CD14-positive monocyte (primary cell): ENCODE measurements at regions not wholly inside any gene's neighbourhood (a gene's known extent, or its start where the extent isn't known, plus 50 kb on each side); places are given as distances from the start of the nearest gene placed in this dataset.

ENCODE experiments used
- DNase-seq, 3 donors: peaks; one replicate each; pipeline ENCODE4 v3.0.0-alpha.2; 2011 to 2022
- H2AFZ ChIP-seq: 2 replicates; pipeline ENCODE4 v1.6.0; 2012; ENCODE audit warnings: mild to moderate bottlenecking, low read depth, low read length, inconsistent platforms; ENCODE audit not compliant: insufficient read depth, poor library complexity, severe bottlenecking
- H3K27ac ChIP-seq, 2 donors: 1 replicate in 1 of 2; 2 replicates in 1 of 2; pipeline ENCODE4 v1.5.1; 2012 to 2013; ENCODE audit warnings: low read length in 2 of 2, control low read depth in 1 of 2, inconsistent platforms in 1 of 2, low read depth in 1 of 2, mild to moderate bottlenecking in 1 of 2
- H3K27me3 ChIP-seq, 2 donors: one replicate each; pipeline versions ENCODE4 v1.6.0 to v1.6.1; 2011 to 2013; ENCODE audit warnings: low read length in 2 of 2; ENCODE audit not compliant: control insufficient read depth in 2 of 2, insufficient read depth in 2 of 2
- H3K36me3 ChIP-seq, 2 donors: replicated peaks in 1 of 2; 1 replicate in 1 of 2; 2 replicates in 1 of 2; pipeline versions ENCODE4 v1.5.1 to v1.6.1; 2012 to 2013; ENCODE audit warnings: low read length in 2 of 2, control low read depth in 1 of 2, inconsistent platforms in 1 of 2, mild to moderate bottlenecking in 1 of 2; ENCODE audit not compliant: insufficient read depth in 2 of 2, control insufficient read depth in 1 of 2
- H3K4me1 ChIP-seq, 2 donors: 1 replicate in 1 of 2; 2 replicates in 1 of 2; pipeline versions ENCODE4 v1.5.1 to v1.6.1; 2012 to 2013; ENCODE audit warnings: low read length in 2 of 2, control low read depth in 1 of 2, inconsistent platforms in 1 of 2, mild to moderate bottlenecking in 1 of 2, moderate library complexity in 1 of 2; ENCODE audit not compliant: insufficient read depth in 2 of 2, control insufficient read depth in 1 of 2
- H3K4me2 ChIP-seq: replicated peaks from 2 replicates; pipeline ENCODE3; 2012; ENCODE audit warnings: low read length, moderate library complexity, mild to moderate bottlenecking; ENCODE audit not compliant: poor library complexity, severe bottlenecking; ENCODE audit errors: extremely low read depth
- H3K4me3 ChIP-seq, 3 experiments: fragments of 200-600 bp in 1 of 3; sonication (generic) in 1 of 3; replicated peaks in 1 of 3; 1 replicate in 2 of 3; 2 replicates in 1 of 3; pipeline ENCODE4 v1.5.1; 2011 to 2013; ENCODE audit warnings: low read length in 3 of 3, mild to moderate bottlenecking in 3 of 3, control low read depth in 2 of 3, low read depth in 2 of 3, inconsistent platforms in 1 of 3, moderate library complexity in 1 of 3
- H3K79me2 ChIP-seq: 2 replicates; pipeline ENCODE4 v1.6.0; 2012; ENCODE audit warnings: mild to moderate bottlenecking, control low read depth, inconsistent platforms, low read length, moderate library complexity; ENCODE audit not compliant: insufficient read depth
- H3K9ac ChIP-seq: 2 replicates; pipeline ENCODE4 v1.6.0; 2017; ENCODE audit warnings: low read length, mild to moderate bottlenecking; ENCODE audit not compliant: insufficient read depth, poor library complexity, severe bottlenecking
- H3K9me3 ChIP-seq, 2 donors: replicated peaks in 1 of 2; 1 replicate in 1 of 2; 2 replicates in 1 of 2; pipeline versions ENCODE4 v1.5.1 to v1.6.1; 2012 to 2013; ENCODE audit warnings: low read length in 2 of 2, control low read depth in 1 of 2; ENCODE audit not compliant: control insufficient read depth in 1 of 2, insufficient read depth in 1 of 2
- H4K20me1 ChIP-seq: 2 replicates; pipeline ENCODE4 v1.6.0; 2012; ENCODE audit warnings: mild to moderate bottlenecking, low read length, control low read depth, moderate library complexity; ENCODE audit not compliant: insufficient read depth
- H3K27ac Mint-ChIP-seq, 7 donors: one replicate each; pipeline ENCODE4 v1.8.0; 2020; ENCODE audit warnings: mild to moderate bottlenecking in 7 of 7, mixed read lengths in 7 of 7, moderate library complexity in 6 of 7, inconsistent platforms in 2 of 7
- H3K27me3 Mint-ChIP-seq, 3 donors: one replicate each; pipeline ENCODE4 v1.8.0; 2021 to 2022; ENCODE audit warnings: low read depth in 3 of 3, mild to moderate bottlenecking in 3 of 3, mixed read lengths in 3 of 3, moderate library complexity in 3 of 3, inconsistent platforms in 1 of 3
- H3K36me3 Mint-ChIP-seq, 2 donors: one replicate each; pipeline ENCODE4 v1.8.0; 2020; ENCODE audit warnings: mixed read lengths in 2 of 2, inconsistent platforms in 1 of 2, mild to moderate bottlenecking in 1 of 2
- H3K4me1 Mint-ChIP-seq: one replicate; pipeline ENCODE4 v1.8.0; 2020; ENCODE audit warnings: mild to moderate bottlenecking, mixed read lengths
- H3K4me3 Mint-ChIP-seq, 2 donors: one replicate each; pipeline ENCODE4 v1.8.0; 2020; ENCODE audit warnings: mild to moderate bottlenecking in 2 of 2, mixed read lengths in 2 of 2, moderate library complexity in 1 of 2
- H3K9me3 Mint-ChIP-seq, 7 donors: one replicate each; pipeline ENCODE4 v1.8.0; 2020 to 2022; ENCODE audit warnings: mixed read lengths in 7 of 7, mild to moderate bottlenecking in 6 of 7, moderate library complexity in 6 of 7, inconsistent platforms in 2 of 7
- WGBS: methylation state at CpG from one replicate; pipeline ENCODE4 v1.1.5; 2013; ENCODE audit warnings: missing lambda C conversion rate; ENCODE audit not compliant: insufficient coverage; 5-methylcytosine and 5-hydroxymethylcytosine counted together
- intact Hi-C, 2 donors: fragments of 100-400 bp; cut with micrococcal nuclease; formaldehyde crosslinking; loops; one replicate each; pipeline versions ENCODE4 v1.15.0 to v1.15.1; 2023
- TF ChIP-seq, protein P1 (sequence below): fragments of 200-600 bp; IDR thresholded peaks from one replicate; pipeline ENCODE4 v1.8.0; 2022; ENCODE audit warnings: antibody characterized with exemption, mild to moderate bottlenecking

DNA sequence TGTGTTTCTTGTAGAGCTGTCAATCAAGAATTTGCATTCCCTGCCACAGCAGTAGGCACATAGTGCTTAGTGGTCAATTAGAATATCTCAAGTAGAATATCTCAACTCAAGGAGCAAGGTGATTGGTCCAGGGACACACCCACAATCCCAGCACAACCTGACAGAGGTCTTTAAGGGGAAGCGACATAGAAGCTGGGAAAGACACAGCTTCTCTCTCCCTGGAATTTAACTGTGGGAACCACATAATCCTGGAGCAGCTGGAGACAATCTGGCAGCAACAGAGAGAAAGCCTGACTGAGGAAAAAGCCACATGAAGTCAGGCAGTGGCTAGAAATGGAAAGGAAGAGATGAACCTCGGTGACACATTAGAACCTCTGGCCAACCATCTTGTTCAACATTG lies 85.7 kb upstream of the LMO3 start:
- intact Hi-C loops = no loop called here
- no peaks in the 10 kb centered on the region for H3K27me3 ChIP-seq
- Mint-ChIP-seq H3K4me1 (no peaks in the 10 kb centered on the region), H3K4me3 (no peak overlapping the region), H3K9me3 (peaks cover 0 to 5% (median 2%) of the 10 kb centered on the region in 7 donors), H3K27me3 (no peaks in the 10 kb centered on the region), H3K27ac (no peak overlapping the region), H3K36me3 (no peaks in the 10 kb centered on the region)
- H4K20me1 ChIP-seq = no peaks in the 10 kb centered on the region
- H3K79me2 ChIP-seq = no peaks in the 10 kb centered on the region
- no peak overlapping the region for H3K4me2 ChIP-seq
- H3K4me3 ChIP-seq = no peak overlapping the region
- TF ChIP-seq, protein P1, sequence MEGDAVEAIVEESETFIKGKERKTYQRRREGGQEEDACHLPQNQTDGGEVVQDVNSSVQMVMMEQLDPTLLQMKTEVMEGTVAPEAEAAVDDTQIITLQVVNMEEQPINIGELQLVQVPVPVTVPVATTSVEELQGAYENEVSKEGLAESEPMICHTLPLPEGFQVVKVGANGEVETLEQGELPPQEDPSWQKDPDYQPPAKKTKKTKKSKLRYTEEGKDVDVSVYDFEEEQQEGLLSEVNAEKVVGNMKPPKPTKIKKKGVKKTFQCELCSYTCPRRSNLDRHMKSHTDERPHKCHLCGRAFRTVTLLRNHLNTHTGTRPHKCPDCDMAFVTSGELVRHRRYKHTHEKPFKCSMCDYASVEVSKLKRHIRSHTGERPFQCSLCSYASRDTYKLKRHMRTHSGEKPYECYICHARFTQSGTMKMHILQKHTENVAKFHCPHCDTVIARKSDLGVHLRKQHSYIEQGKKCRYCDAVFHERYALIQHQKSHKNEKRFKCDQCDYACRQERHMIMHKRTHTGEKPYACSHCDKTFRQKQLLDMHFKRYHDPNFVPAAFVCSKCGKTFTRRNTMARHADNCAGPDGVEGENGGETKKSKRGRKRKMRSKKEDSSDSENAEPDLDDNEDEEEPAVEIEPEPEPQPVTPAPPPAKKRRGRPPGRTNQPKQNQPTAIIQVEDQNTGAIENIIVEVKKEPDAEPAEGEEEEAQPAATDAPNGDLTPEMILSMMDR = no peak
- H3K9ac ChIP-seq = no peak overlapping the region
- no peak overlapping the region for H3K27ac ChIP-seq
- no peak overlapping the region for H2AFZ ChIP-seq
- 80% methylated on average over 2 of the region's 2 CpGs for WGBS
- no peaks in the 10 kb centered on the region for H3K36me3 ChIP-seq
- DNase-seq = no peak
- no peaks in the 10 kb centered on the region for H3K4me1 ChIP-seq
- H3K9me3 ChIP-seq = peaks cover 0 to 2% of the 10 kb centered on the region in 2 donors

DNA sequence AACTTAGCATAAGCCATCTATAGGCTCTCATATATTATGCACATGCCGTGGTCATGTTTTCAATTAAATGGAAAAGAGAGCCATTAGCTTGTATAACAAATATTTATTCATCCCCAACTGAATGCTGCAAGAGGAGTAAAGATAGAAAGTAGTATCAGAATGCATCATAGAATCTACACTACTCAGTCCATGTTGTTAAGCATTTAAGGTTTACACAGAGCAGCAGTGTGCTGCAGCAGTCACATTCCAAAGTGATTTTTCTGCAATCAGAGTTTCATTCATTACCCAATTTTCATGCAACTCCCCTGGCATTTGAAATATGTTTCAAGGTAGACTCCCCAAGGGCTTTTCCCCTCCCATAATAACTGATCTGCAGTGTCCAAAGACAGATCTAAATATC lies 82.2 kb upstream of the LMO3 start:
- no peak overlapping the region for H3K27ac Mint-ChIP-seq
- Histone ChIP-seq H3K4me2 (no peak overlapping the region), H3K27me3 (no peaks in the 10 kb centered on the region), H3K4me1 (no peaks in the 10 kb centered on the region), H3K27ac (no peak overlapping the region), H3K79me2 (no peaks in the 10 kb centered on the region), H2AFZ (no peak overlapping the region), H4K20me1 (no peaks in the 10 kb centered on the region), H3K36me3 (no peaks in the 10 kb centered on the region), H3K9ac (no peak overlapping the region), H3K9me3 (peaks cover 0 to 2% of the 10 kb centered on the region in 2 donors), H3K4me3 (no peak overlapping the region)
- no peak overlapping the region for H3K4me3 Mint-ChIP-seq
- no peaks in the 10 kb centered on the region for H3K36me3 Mint-ChIP-seq
- DNase-seq = no peak
- no CpG with 5 or more reads among the region's 1 CpG for WGBS
- H3K9me3 Mint-ChIP-seq = peaks cover 0 to 3% (median 0%) of the 10 kb centered on the region in 7 donors
- intact Hi-C loops = no loop called here
- H3K27me3 Mint-ChIP-seq = no peaks in the 10 kb centered on the region
- no peaks in the 10 kb centered on the region for H3K4me1 Mint-ChIP-seq
- TF ChIP-seq, protein P1 = no peak
